Activated CD4-positive, alpha-beta T cell treated with anti-CD3 and anti-CD28 coated beads for 1 hour (primary cell): ENCODE measurements at regions not wholly inside any gene's neighbourhood (a gene's known extent, or its start where the extent isn't known, plus 50 kb on each side); places are given as distances from the start of the nearest gene placed in this dataset.

Source experiments
- DNase-seq: peaks from one replicate; pipeline ENCODE4 v3.0.0-alpha.2; 2020

GRCh38 chr3:194769020-194769643 lies 83.4 kb downstream of the FAM43A start:
- DNase-seq = peak; percentile 84

DNA sequence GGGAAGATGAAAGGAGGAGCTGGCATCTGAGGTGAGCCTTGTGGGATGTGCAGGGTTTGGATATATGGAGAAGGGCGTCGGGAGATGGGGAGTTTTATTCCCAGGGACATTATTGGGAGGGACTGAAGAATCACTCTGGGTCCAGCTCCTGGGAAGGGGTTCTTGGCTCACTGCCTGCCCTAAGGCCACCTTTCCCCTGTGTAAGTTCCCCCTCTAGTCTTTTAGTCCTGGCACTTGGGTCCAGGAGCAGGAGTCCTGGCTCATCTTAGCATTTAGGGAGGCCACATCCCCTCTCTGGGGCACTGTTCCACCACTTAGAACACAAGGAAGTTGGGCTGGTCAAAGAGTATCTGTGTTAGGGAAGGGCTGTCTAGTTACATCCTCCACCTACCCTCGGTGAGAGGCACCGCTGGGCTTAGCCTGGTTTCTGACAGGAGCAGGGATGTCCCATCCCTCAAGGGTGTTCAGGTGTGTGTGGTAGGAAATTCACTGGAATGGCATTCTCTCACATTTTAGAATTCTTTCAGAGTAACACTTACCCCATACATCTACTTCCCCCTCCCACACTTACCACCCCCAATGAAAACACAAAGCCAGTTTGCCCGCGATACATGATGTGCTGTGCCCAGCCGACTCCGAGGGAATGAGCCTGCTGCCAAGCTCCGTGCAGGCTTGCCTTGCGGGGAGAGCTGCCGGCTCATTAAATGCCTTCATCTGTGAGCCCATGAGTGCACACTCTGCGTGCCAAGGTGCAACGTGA lies 86.7 kb downstream of the FAM43A start:
- DNase-seq = no peak

GRCh38 chr3:194773216-194773615 lies 87.5 kb downstream of the FAM43A start:
- no peak for DNase-seq

DNA sequence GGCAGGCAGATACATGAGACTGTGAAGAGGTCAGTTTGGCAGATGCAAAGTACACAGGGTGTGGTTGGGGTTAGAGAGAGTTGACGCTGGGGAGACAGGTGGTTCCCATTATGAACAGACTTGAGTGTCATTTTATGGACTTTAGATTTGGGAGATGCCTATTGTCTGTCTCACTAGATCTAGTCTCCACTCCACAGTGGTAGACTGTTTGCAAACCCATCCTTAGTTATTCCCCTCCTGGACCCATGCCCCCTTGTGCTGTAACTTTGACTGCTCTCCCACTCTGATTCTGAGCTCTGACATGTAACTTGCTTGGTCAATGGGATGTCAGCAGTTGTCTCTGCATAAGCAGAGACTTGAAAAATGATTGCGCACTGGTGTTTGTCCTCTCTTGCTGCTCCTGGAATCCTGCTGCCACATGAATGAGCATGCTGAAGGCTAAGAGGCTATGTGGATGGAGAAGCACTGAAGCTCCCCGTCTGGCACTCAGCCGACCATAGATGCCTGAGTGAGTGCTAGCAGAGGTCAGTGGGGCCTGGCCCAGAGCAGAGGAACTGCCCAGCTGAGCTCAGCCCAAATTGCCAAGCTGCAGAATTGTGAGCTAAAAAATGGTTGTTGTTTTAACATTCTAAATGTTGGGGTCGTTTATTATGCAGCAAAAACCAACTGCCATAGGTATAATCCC lies 88.2 kb downstream of the FAM43A start:
- DNase-seq = no peak

- DNase-seq = no peak
Observed at GRCh38 chr3:194775266-194775665, 89.6 kb downstream of the FAM43A start.

DNA sequence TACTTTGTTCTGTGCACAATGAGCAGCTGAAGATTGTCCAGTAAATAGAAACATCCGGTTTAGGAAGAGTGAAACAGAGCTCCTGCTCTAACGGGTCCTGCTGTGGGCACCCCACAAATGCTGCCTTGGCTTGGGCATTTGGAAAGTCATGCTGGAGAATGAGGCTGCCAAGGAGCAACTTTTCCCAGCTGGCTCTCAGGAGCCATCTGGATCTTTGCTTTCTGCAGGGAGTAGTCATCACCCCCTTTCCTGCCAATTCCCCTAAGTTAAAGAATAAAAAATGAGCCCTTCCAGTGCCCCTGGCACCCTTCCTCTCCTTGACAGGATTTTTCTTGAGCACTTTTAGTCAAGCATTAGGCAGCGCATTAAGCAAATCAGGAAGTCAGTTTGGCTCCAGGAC lies 90.0 kb downstream of the FAM43A start:
- DNase-seq = no peak

- no peak for DNase-seq
Observed at GRCh38 chr3:194777729-194778128, 92.0 kb downstream of the FAM43A start.

GRCh38 chr3:194779729-194780224 lies 94.1 kb downstream of the FAM43A start:
- DNase-seq = no peak

DNA sequence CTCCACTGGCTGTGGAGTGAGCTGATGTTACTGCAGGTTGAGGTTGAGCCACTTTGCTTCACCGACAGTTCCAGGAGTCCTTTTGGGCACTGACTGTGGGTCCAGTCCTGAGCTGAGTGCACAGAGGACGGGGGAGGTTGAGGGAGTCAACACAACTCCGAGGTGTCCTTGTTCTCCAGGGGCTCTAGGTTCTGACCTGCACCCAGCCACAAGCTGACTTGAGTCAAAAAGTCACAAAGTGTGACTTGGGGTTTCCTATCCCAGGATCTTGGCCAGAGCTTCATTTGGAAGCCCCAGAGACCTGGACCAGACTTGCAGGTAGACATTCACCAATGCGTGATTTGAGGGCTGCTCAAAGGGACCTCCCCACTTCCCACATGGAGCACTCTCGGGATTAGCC lies 95.0 kb downstream of the FAM43A start:
- DNase-seq = no peak

GRCh38 chr3:194781617-194782016 lies 95.9 kb downstream of the FAM43A start:
- DNase-seq = no peak

- DNase-seq = no peak
Observed at GRCh38 chr3:194782698-194783404, 97.2 kb downstream of the FAM43A start.

- no peak for DNase-seq
Observed at GRCh38 chr3:194784361-194784760, 98.7 kb downstream of the FAM43A start.

- DNase-seq = no peak
Observed at GRCh38 chr3:194785315-194785714, 99.6 kb downstream of the FAM43A start.

GRCh38 chr3:194787072-194787471 lies 101.4 kb downstream of the FAM43A start:
- DNase-seq = no peak

GRCh38 chr3:194787650-194788049 lies 102.0 kb downstream of the FAM43A start:
- no peak for DNase-seq

DNA sequence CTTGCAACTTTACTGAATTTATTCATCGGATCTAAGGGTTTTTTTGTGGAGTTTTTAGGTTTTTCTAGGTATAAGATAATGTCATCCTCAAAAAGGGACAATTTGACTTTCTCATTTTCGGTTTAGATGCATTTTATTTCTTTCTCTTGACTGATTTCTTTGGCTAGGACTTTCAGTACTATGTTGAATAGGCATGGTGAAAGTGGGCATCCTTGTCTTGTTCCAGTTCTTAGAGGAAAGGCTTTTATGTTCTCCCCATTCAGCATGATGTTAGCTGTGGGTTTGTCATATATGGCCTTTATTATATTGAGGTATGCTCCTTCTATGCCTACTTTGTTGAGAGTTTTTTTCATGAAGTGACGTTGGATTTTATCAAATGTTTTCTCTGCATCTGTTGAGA lies 106.7 kb downstream of the FAM43A start:
- DNase-seq = no peak

- DNase-seq = no peak
Observed at GRCh38 chr3:194797555-194798250, 112.0 kb downstream of the FAM43A start.

GRCh38 chr3:194798486-194798885 lies 112.8 kb downstream of the FAM43A start:
- DNase-seq = no peak

DNA sequence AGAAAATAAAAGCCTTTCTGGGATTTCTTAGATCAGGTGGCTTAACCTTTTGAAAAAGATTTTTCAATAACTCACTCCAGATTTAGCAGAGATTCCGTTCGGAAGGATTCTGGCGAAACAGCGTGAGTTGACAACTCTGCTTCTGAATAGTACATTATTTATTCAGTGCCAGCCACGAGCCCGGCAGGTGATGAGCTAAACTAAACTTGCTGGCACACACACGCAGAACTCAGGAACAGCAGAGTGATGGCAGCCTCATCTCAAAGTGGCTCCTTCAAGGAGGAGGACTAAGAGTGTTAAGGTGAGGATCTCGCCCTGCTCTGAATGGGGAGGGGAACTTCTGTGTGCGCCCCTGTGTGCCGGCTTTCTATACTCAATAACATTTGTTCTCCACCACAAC lies 114.3 kb downstream of the FAM43A start:
- DNase-seq = no peak

GRCh38 chr3:194801461-194802432 lies 116.1 kb downstream of the FAM43A start:
- DNase-seq = no peak

DNA sequence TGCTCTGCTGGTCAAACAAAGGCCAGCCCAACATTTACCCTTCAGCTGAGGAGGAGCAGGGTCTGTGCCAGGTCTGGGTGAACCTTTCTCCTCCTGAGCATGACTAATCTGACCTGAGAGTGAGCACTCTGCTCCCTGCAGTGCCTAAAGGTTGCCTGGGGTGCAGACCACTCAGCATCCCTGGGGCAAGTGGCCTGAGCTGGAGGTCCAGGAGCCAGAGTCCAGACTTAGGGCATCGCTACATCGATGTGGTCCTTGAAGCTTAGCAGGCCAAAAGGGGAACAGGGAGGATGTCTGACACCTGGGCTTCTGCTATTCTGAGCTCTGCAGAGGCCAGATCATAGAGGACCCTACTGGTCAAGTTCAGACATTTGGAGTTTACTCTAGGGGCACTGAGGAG lies 119.1 kb downstream of the FAM43A start:
- no peak for DNase-seq
